HG02970 (cell line): ENCODE measurements at regions not wholly inside any gene's neighbourhood (a gene's known extent, or its start where the extent isn't known, plus 50 kb on each side); places are given as distances from the start of the nearest gene placed in this dataset.

ENCODE experiments used
- ATAC-seq: cut with Tn5 transposase; IDR thresholded peaks from one replicate; pipeline ENCODE4 v1.9.1; 2021; ENCODE audit warnings: mild to moderate bottlenecking, moderate library complexity, moderate number of reproducible peaks; ENCODE audit not compliant: unreplicated experiment, low FRiP score

DNA sequence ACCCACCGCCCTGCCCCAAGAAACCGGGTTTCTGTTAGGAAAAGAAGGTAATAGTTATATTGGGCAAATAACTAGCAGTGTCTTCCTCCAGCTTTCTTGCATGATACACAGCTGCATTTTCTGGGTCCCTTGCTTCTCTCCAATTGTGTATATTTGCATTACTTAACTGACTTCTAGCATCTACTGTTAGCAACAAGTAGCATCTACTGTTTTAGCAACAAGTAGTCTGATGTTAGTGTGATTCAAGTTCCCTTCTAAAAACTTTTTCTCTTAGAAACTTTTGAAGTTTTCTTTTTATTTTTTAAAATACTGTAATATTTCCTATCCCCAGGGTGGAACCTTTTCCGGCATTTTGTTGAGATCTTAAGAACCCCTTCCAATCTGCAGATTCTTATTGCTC, 221.2 kb downstream of the CLIC5 start:
- ATAC-seq, result no peak

DNA sequence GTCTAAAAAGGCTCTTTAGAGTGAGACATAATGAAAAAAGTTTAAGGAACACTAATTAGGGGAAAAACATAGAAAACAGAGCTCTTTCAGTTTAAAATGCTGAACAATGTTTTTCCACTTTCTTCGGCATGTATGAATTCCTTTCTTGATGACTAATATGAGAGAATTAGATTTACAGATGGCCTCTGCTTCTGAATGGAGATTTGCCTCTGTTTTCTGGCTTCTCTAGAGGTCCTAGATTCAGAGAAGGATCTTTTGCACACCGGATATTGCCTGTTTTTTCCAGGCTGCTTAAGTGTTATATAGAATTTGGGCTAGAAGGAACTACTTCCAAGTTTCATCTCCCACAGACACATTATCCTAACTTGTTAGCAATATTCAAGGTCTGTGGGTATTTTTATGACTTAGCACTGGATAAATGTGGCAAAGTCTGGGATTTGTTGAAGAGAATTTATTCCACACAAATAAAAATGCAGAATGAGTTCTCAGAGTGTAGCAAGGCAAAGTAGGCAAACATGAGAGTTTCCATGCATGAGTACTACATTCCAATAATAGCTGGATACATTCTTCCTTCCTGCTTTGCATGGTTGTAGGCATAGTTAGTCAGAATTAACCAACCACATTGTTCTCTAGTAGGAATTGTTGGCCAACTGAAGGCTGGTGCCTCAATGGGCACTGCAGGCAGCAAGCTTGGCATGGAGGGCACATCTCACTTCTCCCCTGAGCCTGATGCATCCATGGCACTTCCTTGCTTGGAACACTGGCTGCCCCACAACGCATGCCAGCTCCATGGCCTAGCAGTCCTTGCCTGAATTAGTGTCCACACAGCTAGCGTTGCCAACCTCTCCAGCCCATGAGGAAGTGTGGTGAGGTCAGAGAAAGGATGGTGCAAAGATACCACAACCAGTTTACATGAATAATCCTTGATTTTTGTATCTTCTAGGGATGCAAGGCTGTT, 224.2 kb downstream of the CLIC5 start:
- ATAC-seq, result no peak

GRCh38 chr6:45789238-45789637, 226.4 kb downstream of the CLIC5 start:
- no peak for ATAC-seq

GRCh38 chr6:45787384-45787783, 228.3 kb downstream of the CLIC5 start:
- no peak for ATAC-seq

GRCh38 chr6:45786355-45786781, 229.3 kb downstream of the CLIC5 start:
- ATAC-seq, result no peak

DNA sequence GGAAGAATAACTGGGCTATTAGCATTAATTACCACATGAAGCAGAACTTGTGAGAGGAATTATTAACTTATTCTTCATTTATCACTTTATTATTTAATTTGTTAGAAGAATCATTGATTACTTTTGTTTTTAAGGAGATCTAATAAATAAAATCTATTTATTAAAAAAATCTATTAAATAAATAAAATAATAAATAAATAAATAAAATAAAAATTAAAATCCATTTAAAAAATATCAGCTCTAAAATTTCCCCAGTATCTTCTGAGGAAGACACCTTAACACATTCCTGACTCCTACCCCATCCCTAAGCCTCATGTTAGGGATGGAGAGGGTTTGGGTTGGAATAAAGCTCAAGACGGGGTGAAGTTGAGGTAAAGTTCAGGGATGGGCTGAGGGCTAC, 231.4 kb downstream of the CLIC5 start:
- ATAC-seq, result no peak

- no peak for ATAC-seq
Measured at GRCh38 chr6:45783716-45784115, 231.9 kb downstream of the CLIC5 start.

DNA sequence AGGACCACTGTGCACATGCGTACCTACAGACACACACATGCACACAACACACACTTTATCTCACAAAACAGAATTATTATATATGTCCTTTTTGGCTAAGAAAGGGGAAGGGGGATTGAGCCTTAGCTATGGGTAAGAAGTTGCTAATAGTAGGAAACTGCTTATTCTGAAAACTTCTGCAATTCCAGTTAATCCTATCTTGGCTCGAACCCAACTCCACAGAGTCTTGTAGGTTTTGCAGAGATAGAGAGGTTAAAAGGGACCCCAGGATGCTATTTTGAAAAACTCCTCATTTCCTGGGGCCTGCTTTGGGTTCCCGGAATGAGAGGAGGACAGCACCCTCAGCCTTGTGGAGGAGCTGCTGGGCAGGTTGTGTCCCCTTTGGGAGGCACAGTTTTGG, 233.8 kb downstream of the CLIC5 start:
- no peak for ATAC-seq

DNA sequence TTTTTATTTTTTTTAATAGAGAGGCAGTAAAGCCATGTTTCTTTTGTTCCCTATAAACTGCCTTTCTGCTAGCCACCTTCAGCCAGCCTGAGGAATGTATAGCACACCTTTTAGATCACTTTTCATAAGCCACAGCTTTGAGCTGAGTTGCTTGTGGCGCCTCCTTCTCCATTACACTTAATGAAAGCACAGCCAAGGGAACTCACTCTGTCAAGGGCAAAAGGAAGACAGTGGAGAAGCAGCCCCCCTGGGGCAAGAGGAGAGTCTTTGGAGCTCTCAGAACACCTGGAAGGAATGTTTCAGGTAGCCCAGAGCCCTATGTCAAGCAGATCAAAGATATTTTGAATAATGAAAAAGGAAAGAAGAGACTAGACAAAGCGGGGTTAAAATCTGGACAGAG, 235.1 kb downstream of the CLIC5 start:
- ATAC-seq, result no peak

- no peak for ATAC-seq
Measured at GRCh38 chr6:45775026-45775697, 240.5 kb downstream of the CLIC5 start.

GRCh38 chr6:45773906-45774305, 241.8 kb downstream of the CLIC5 start:
- no peak for ATAC-seq

- ATAC-seq, result no peak
Measured at GRCh38 chr6:45772886-45773495, 242.7 kb downstream of the CLIC5 start.

DNA sequence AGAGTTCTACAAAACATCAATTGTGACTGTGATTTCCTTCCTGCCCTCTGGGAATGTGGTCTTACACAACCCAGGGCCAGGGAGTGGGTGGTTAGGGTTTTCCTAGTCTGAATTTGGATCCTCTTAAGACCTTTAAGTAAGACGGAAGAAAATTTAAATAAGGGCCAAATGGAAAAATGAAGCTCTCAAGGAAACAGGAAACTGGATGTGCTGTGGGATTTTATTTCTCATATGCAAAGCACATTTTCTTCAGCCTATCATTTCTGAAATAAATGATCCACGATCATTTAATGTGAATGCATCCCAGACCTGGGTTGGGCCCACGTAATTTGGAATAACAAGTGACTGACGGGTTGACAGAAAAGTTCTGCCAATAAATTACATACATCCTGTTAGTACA, 243.6 kb downstream of the CLIC5 start:
- ATAC-seq, result no peak

DNA sequence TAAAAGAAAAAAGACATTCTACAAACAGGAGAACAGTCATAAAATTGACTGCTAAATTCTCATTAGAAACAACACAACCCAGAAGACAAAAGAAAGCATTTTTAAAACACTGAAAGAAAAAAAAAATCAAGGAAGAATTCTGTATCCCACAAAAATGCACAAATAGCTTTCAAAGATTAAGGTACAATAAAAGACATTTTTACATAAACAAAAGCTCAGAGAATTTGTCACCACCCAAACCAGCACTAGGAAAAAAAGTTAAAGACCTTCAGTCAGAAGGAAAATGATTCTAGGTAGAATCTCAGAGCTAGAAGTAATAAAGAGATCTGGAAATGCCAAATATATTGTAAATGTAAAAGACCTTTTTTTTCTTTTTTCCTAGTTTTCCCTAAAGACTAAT, 252.4 kb downstream of the CLIC5 start:
- ATAC-seq, result no peak

DNA sequence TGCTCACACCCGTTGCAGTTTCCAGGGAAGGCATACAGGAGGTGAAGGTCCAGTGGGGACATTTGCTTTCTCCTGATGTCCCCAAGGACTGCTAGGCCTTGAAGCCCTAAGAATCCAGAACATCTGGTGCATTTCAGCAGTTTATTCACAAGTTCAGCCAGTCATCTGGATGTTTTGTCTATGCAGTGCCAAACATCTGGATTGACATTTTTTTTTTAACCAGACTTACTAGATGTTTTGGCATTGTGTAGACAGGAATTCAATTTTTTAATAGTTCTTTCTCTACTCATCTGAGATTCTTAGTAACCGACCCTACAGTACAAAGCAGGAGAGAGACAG, 256.2 kb downstream of the CLIC5 start:
- no peak for ATAC-seq

DNA sequence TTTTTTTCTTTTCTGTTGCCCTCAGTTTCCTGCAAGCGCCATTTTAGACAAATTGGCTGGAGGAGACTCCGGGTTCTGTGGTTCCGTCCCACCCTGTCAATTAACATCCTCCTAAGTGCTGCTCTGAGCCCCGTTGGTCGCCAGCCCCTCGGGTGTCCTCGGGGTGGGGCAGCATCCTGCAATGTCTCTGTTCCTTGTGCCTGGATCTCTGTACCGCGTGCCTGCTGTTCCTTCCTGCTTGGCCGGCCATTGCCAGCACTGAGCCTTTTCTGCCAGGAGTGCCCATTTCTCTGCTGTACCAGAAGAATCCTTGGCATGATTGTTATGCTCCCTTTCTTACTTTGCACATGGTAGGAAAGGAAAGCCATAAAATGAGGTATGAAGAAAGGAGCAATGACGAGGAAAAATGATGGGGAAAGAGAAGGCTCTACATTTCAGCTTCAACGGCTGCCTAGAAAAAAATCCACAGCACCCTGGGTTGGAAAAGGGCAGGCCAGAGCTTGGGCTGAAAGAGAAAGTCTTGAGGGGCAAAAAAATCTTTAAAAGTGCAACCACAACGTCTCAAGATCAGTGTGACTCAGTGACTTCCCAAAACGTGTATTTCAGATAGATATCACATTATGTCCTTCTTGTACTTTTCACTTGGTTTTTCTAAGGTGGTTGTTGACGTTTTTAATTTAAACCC, 256.7 kb downstream of the CLIC5 start:
- ATAC-seq, result no peak

DNA sequence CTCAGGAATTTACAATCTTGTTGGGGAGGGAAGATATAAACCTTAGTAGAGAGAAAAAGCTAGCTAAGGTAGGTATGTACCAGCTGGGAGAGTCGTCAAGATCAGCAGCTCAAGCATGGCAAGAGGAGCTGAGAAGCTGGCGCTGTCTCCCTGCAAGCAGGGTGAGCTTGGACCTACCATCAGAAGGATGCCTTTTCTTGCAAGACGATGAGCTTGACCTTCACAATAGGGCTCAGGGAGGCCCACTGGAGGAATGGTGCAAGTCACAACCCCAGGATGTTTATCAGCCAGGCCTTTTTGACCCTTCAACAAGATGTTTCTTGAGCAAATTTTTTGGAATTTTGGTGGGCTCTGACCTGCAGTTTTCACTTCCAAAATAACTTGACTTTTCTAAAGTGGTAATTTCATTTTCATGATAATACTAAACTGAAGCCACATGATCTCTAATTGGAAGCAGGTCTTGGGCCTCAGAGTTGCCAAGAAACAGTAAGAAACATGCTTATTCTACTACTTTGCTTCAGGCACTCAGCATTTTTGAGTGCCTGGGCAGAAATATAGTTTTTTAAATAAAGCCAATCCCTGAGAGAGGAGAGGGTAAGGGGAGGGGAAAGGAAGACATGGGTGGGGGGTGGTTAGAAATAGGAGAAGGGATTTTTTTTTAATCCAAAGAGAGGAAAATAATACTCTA, 258.1 kb downstream of the CLIC5 start:
- ATAC-seq, result no peak

DNA sequence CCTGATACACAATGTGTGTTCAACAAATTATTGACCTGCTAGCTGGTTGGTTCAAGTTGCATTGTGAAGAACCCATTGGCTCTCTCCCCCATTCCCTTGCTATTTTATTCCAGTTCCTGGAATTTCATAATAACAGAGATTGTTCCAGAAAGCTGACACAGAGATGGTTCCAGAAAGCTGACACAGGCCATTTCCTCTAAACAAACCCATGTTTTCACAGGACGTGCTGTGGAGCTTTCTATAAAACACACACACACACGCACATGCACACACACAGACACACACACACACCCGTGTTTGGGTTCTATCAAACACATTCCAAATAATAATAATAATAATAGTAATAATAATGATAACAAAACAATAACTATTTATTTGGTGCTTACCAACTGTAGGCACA, 259.1 kb downstream of the CLIC5 start:
- no peak for ATAC-seq

DNA sequence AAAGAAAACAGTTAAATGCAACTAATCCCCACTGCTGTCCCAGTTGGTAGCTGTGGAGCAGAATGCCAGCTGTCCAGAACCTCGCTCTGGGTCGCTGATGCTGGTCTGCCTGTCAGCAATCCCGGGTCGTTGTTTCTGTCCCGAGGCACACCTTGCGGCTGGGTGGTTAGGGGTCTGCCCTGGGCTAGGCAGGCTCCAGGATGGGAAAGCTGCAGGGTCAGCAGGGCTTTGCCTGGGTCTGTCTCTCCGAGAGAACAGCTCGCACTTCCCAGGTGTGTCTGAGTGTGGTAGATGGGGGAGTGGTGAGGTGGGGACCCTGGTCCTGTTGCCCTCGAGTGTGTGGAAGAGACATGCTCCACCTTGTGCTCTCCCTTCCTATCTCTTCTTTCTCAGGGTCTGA, 261.2 kb downstream of the CLIC5 start:
- no peak for ATAC-seq

GRCh38 chr6:45746046-45746445, 269.6 kb downstream of the CLIC5 start:
- no peak for ATAC-seq
